SK-N-SH (cell line): ENCODE measurements at regions not wholly inside any gene's neighbourhood (a gene's known extent, or its start where the extent isn't known, plus 50 kb on each side); places are given as distances from the start of the nearest gene placed in this dataset.
"Not testable (repeated sequence)": the region's sequence is repeated elsewhere in the genome, so short reads cannot be mapped to it uniquely, and the experiment has no call there.

ENCODE experiments used
- CTCF ChIA-PET: fragments of 300-600, 350-600 bp; formaldehyde crosslinking; extraction: SDS; loops from one replicate; lab custom pipeline; 2021; lab: Yijun Ruan, JAX
- POLR2A ChIA-PET: fragments of 350-600 bp; sonication (Branson Sonifier 250); formaldehyde crosslinking; extraction: SDS; loops from one replicate; lab custom pipeline; 2020; ENCODE audit warnings: antibody characterized with exemption, inconsistent platforms; lab: Yijun Ruan, JAX
- DNase-seq: peaks from one replicate; pipeline ENCODE4 v3.0.0; 2012
- H2AFZ ChIP-seq: fragments of 200-600 bp; sonication (generic); 2 replicates; pipeline ENCODE4 v1.8.1; 2016; ENCODE audit warnings: antibody characterized with exemption, mild to moderate bottlenecking, low read depth
- H3F3A ChIP-seq: fragments of 200-600 bp; sonication (generic); replicated peaks from 2 replicates; pipeline ENCODE3; 2016; ENCODE audit warnings: antibody characterized with exemption, mild to moderate bottlenecking; ENCODE audit not compliant: insufficient read depth
- H3K27ac ChIP-seq, 2 experiments: fragments of 200-500 bp in 1 of 2; fragments of 200-600 bp in 1 of 2; sonication (Bioruptor generic) in 1 of 2; sonication (generic), shearing (Covaris generic) in 1 of 2; 2 replicates each; pipeline versions ENCODE4 v1.5.1 to v1.6.1; 2014 to 2016; ENCODE audit warnings: low read depth in 2 of 2, inconsistent platforms in 1 of 2, low read length in 1 of 2, mild to moderate bottlenecking in 1 of 2, mixed read lengths in 1 of 2
- H3K27me3 ChIP-seq: fragments of 200-600 bp; sonication (generic), shearing (Covaris generic); 2 replicates; pipeline ENCODE4 v1.6.1; 2016; ENCODE audit warnings: mixed run types; ENCODE audit not compliant: insufficient read depth
- H3K36me3 ChIP-seq, 2 experiments: fragments of 200-500 bp in 1 of 2; fragments of 200-600 bp in 1 of 2; sonication (Bioruptor generic) in 1 of 2; sonication (generic) in 1 of 2; replicated peaks in 1 of 2; 2 replicates each; pipeline versions ENCODE3 to v1.5.1; 2014 to 2016; ENCODE audit warnings: low read length in 1 of 2, mild to moderate bottlenecking in 1 of 2; ENCODE audit not compliant: insufficient read depth in 2 of 2, control insufficient read depth in 1 of 2
- H3K4me1 ChIP-seq, 2 experiments: fragments of 200-500 bp in 1 of 2; fragments of 200-600 bp in 1 of 2; sonication (Bioruptor generic) in 1 of 2; sonication (generic), shearing (Covaris generic) in 1 of 2; 2 replicates each; pipeline versions ENCODE4 v1.5.1 to v1.6.1; 2014 to 2016; ENCODE audit warnings: low read depth in 1 of 2, low read length in 1 of 2, mixed run types in 1 of 2; ENCODE audit not compliant: insufficient read depth in 2 of 2, control insufficient read depth in 1 of 2
- H3K4me2 ChIP-seq: fragments of 200-600 bp; sonication (generic), shearing (Covaris generic); 2 replicates; pipeline ENCODE4 v1.6.1; 2017; ENCODE audit warnings: mixed run types
- H3K4me3 ChIP-seq, 2 experiments: fragments of 200-500 bp in 1 of 2; fragments of 200-600 bp in 1 of 2; sonication (Bioruptor generic) in 1 of 2; sonication (generic), shearing (Covaris generic) in 1 of 2; 2 replicates each; pipeline versions ENCODE4 v1.5.1 to v1.8.1; 2014 to 2016; ENCODE audit warnings: low read depth in 2 of 2, inconsistent platforms in 1 of 2, low read length in 1 of 2, mild to moderate bottlenecking in 1 of 2, mixed read lengths in 1 of 2, moderate library complexity in 1 of 2
- H3K79me2 ChIP-seq: fragments of 200-600 bp; sonication (generic); 2 replicates; pipeline ENCODE4 v1.8.1; 2017; ENCODE audit warnings: mild to moderate bottlenecking; ENCODE audit not compliant: insufficient read depth
- H3K9ac ChIP-seq: fragments of 200-600 bp; sonication (generic); 2 replicates; pipeline ENCODE4 v1.6.1; 2017; ENCODE audit warnings: mixed run types
- H3K9me2 ChIP-seq: fragments of 200-600 bp; sonication (generic); 2 replicates; pipeline ENCODE4 v1.6.1; 2017; ENCODE audit warnings: mixed run types
- H3K9me3 ChIP-seq: fragments of 200-600 bp; sonication (generic); 2 replicates; pipeline ENCODE4 v1.6.1; 2017; ENCODE audit warnings: mixed run types, mild to moderate bottlenecking, moderate library complexity
- H4K20me1 ChIP-seq: fragments of 200-600 bp; sonication (generic); 2 replicates; pipeline ENCODE4 v1.6.1; 2017; ENCODE audit warnings: mild to moderate bottlenecking, mixed run types; ENCODE audit not compliant: insufficient read depth
- CHD2 ChIP-seq: fragments of 150-350 bp; IDR thresholded peaks from 2 replicates; pipeline ENCODE4 v1.6.1; 2018; ENCODE audit warnings: low read length; ENCODE audit not compliant: partially characterized antibody
- EZH2phosphoT487 ChIP-seq: fragments of 200-600 bp; sonication (generic); IDR thresholded peaks from 2 replicates; pipeline ENCODE4 v1.6.1; 2017; ENCODE audit warnings: low read depth, mixed run types, mild to moderate bottlenecking, antibody characterized with exemption, moderate library complexity, borderline replicate concordance
- FOSL2 ChIP-seq: IDR thresholded peaks from 2 replicates; pipeline ENCODE4 v1.4.0; 2012; ENCODE audit warnings: low read depth, mild to moderate bottlenecking, moderate library complexity, borderline replicate concordance
- MXI1 ChIP-seq: IDR thresholded peaks from 2 replicates; pipeline ENCODE4 v1.6.1; 2012; ENCODE audit warnings: mild to moderate bottlenecking, low read depth, low read length, improper control_type of control experiment
- NFIC ChIP-seq: IDR thresholded peaks from 2 replicates; pipeline ENCODE4 v1.4.0; 2012; ENCODE audit warnings: borderline replicate concordance
- SIN3A ChIP-seq: IDR thresholded peaks from 2 replicates; pipeline ENCODE4 v1.6.1; 2012; ENCODE audit warnings: low read depth, mild to moderate bottlenecking, low read length, moderate library complexity, borderline replicate concordance
- TAF1 ChIP-seq: IDR thresholded peaks from 2 replicates; pipeline ENCODE4 v1.6.1; 2012; ENCODE audit warnings: low read depth, mild to moderate bottlenecking, low read length, moderate library complexity, borderline replicate concordance
- WGBS: methylation state at CpG from one replicate; pipeline ENCODE4 v1.1.6; 2017; ENCODE audit warnings: low lambda C conversion rate; 5-methylcytosine and 5-hydroxymethylcytosine counted together
- TF ChIP-seq, protein P1 (sequence below): fragments of 150-350 bp; IDR thresholded peaks from 2 replicates; pipeline ENCODE4 v1.6.1; 2017; ENCODE audit warnings: antibody characterized with exemption, low read length, low read depth, borderline replicate concordance
- TF ChIP-seq, protein P2 (sequence below): fragments of 150-350 bp; IDR thresholded peaks from 2 replicates; pipeline ENCODE4 v1.6.1; 2016; ENCODE audit warnings: mild to moderate bottlenecking, low read depth, low read length
- TF ChIP-seq, protein P3 (sequence below): IDR thresholded peaks from 2 replicates; pipeline ENCODE4 v1.4.0; 2012; ENCODE audit warnings: low read depth, borderline replicate concordance

DNA sequence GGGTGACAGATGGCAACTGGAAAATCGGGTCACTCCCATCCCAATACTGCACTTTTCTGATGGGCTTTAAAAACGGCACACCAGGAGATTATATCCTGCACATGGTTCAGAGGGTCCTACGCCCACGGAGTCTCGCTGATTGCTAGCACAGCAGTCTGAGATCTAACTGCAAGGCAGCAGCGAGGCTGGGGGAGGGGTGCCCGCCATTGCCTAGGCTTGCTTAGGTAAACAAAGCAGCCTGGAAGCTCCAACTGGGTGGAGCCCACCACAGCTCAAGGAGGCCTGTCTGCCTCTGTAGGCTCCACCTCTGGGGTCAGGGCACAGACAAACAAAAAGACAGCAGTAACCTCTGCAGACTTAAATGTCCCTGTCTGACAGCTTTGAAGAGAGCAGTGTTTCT lies 158.7 kb upstream of the MOCS2 start:
- POLR2A ChIA-PET, H3K79me2 ChIP-seq, H3K9me2 ChIP-seq, H3K27ac ChIP-seq, H3K4me3 ChIP-seq, H3K9me3 ChIP-seq, CTCF ChIA-PET, H3K27me3 ChIP-seq, H3F3A ChIP-seq, H3K9ac ChIP-seq, H3K4me1 ChIP-seq, DNase-seq, H4K20me1 ChIP-seq, H3K36me3 ChIP-seq, H3K4me2 ChIP-seq, H2AFZ ChIP-seq: not testable (repeated sequence)
- WGBS, result 41% methylated on average over 7 of the region's 7 CpGs

DNA sequence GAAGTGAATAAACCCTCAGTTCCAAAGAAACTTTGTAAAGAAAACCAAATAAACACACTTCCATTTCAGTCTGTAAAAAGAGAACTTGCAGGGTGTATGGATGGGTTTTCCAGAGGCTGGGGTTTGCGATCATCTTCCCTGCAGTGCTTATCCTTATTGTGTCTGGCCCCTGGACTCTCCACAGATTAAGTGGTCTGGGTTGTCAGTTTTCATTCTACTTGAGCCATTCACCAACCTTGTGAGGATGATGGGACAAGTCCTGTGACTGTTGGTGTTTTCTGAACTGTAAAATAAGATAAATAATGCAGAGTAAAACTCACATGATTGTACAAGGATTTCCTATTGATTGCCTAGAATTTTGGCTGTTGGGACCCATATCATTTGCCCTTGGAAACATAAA lies 166.1 kb upstream of the MOCS2 start:
- H3K4me2 ChIP-seq, result no peak overlapping the region

GRCh38 chr5:53276825-53277224 lies 167.3 kb upstream of the MOCS2 start:
- DNase-seq, result no peak
- ChIA-PET POLR2A (no interaction called here), CTCF (no interaction called here)
- peak overlapping the region; percentile 49; the same call in 1 of the 2 replicates for H2AFZ ChIP-seq
- H3K79me2 ChIP-seq, result no peaks in the 10 kb centered on the region
- 64% methylated on average over 3 of the region's 3 CpGs for WGBS
- H3K9ac ChIP-seq, result no peak overlapping the region
- H3K27ac ChIP-seq, result no peak overlapping the region
- H3K4me3 ChIP-seq, result no peak overlapping the region
- no peaks in the 10 kb centered on the region for H3K27me3 ChIP-seq
- no peaks in the 10 kb centered on the region for H3K9me3 ChIP-seq
- no peaks in the 10 kb centered on the region for H3K9me2 ChIP-seq
- no peak for TF ChIP-seq SIN3A
- TF ChIP-seq, protein P1, sequence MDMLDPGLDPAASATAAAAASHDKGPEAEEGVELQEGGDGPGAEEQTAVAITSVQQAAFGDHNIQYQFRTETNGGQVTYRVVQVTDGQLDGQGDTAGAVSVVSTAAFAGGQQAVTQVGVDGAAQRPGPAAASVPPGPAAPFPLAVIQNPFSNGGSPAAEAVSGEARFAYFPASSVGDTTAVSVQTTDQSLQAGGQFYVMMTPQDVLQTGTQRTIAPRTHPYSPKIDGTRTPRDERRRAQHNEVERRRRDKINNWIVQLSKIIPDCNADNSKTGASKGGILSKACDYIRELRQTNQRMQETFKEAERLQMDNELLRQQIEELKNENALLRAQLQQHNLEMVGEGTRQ, result no peak
- TF ChIP-seq, protein P2, sequence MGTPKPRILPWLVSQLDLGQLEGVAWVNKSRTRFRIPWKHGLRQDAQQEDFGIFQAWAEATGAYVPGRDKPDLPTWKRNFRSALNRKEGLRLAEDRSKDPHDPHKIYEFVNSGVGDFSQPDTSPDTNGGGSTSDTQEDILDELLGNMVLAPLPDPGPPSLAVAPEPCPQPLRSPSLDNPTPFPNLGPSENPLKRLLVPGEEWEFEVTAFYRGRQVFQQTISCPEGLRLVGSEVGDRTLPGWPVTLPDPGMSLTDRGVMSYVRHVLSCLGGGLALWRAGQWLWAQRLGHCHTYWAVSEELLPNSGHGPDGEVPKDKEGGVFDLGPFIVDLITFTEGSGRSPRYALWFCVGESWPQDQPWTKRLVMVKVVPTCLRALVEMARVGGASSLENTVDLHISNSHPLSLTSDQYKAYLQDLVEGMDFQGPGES, result no peak
- TF ChIP-seq, protein P3, sequence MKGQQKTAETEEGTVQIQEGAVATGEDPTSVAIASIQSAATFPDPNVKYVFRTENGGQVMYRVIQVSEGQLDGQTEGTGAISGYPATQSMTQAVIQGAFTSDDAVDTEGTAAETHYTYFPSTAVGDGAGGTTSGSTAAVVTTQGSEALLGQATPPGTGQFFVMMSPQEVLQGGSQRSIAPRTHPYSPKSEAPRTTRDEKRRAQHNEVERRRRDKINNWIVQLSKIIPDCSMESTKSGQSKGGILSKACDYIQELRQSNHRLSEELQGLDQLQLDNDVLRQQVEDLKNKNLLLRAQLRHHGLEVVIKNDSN, result no peak
- no peak for TF ChIP-seq FOSL2
- no peak for TF ChIP-seq MXI1
- TF ChIP-seq CHD2, result no peak
- no peak for TF ChIP-seq NFIC
- no peaks in the 10 kb centered on the region for H4K20me1 ChIP-seq
- no peaks in the 10 kb centered on the region for H3K36me3 ChIP-seq
- no peaks in the 10 kb centered on the region for H3K4me1 ChIP-seq
- peaks cover 2% of the 10 kb centered on the region for H3F3A ChIP-seq
- H3K4me2 ChIP-seq, result no peak overlapping the region

More for the DNA sequence above, 166.1 kb upstream of the MOCS2 start:
- H3K9me3 ChIP-seq, result no peaks in the 10 kb centered on the region
- H4K20me1 ChIP-seq, result no peaks in the 10 kb centered on the region
- no peaks in the 10 kb centered on the region for H3K4me1 ChIP-seq
- 69% methylated on average over 1 of the region's 1 CpG for WGBS
- H3K4me3 ChIP-seq, result no peak overlapping the region
- no peak for TF ChIP-seq FOSL2
- TF ChIP-seq TAF1, result no peak
- TF ChIP-seq EZH2phosphoT487, result no peak
- TF ChIP-seq, all 33 proteins: peak for 0
- Histone ChIP-seq H3K36me3 (no peaks in the 10 kb centered on the region), H3K27me3 (no peaks in the 10 kb centered on the region), H3K79me2 (no peaks in the 10 kb centered on the region), H3F3A (peaks cover 2% of the 10 kb centered on the region), H3K27ac (no peak overlapping the region), H2AFZ (no peak overlapping the region), H3K9ac (no peak overlapping the region), H3K9me2 (no peaks in the 10 kb centered on the region)
- ChIA-PET CTCF (no interaction called here), POLR2A (no interaction called here)
- no peak for DNase-seq
